GM23338 (cell line): ENCODE measurements at regions not wholly inside any gene's neighbourhood (a gene's known extent, or its start where the extent isn't known, plus 50 kb on each side); places are given as distances from the start of the nearest gene placed in this dataset.

Experiments used
- ATAC-seq: fragments of 200-7000 bp; cut with Tn5 transposase; 3 replicates; pipeline ENCODE4 v1.9.1; 2020
- DNase-seq: peaks from one replicate; pipeline ENCODE4 v3.0.0-alpha.2; 2015; ENCODE audit warnings: low spot score
- H2AFZ ChIP-seq: fragments of 200-600 bp; sonication (generic); 2 replicates; pipeline ENCODE4 v1.8.0; 2016; ENCODE audit warnings: antibody characterized with exemption, mild to moderate bottlenecking, moderate library complexity
- H3F3A ChIP-seq: fragments of 200-600 bp; sonication (generic); replicated peaks from 2 replicates; pipeline ENCODE4 v1.8.0; 2017; ENCODE audit warnings: antibody characterized with exemption, mixed run types, low read depth
- H3K27ac ChIP-seq: fragments of 200-600 bp; sonication (generic); 2 replicates; pipeline ENCODE4 v1.6.1; 2016; ENCODE audit warnings: low read depth
- H3K27me3 ChIP-seq: fragments of 200-600 bp; sonication (generic); 2 replicates; pipeline ENCODE4 v1.8.0; 2016; ENCODE audit warnings: mild to moderate bottlenecking, mixed run types, moderate library complexity; ENCODE audit not compliant: insufficient read depth
- H3K36me3 ChIP-seq: fragments of 200-600 bp; sonication (generic); 2 replicates; pipeline ENCODE4 v1.8.0; 2016; ENCODE audit warnings: mild to moderate bottlenecking; ENCODE audit not compliant: insufficient read depth
- H3K4me1 ChIP-seq: fragments of 200-600 bp; sonication (generic); 2 replicates; pipeline ENCODE4 v1.8.0; 2016; ENCODE audit warnings: mild to moderate bottlenecking, moderate library complexity; ENCODE audit not compliant: insufficient read depth
- H3K4me2 ChIP-seq: fragments of 200-600 bp; sonication (generic); 2 replicates; pipeline ENCODE4 v1.7.1; 2017; ENCODE audit warnings: mixed run types
- H3K4me3 ChIP-seq: fragments of 200-600 bp; sonication (generic); 2 replicates; pipeline ENCODE4 v1.6.1; 2016; ENCODE audit warnings: mixed run types
- H3K79me2 ChIP-seq: fragments of 200-600 bp; sonication (generic); replicated peaks from 2 replicates; pipeline ENCODE4 v1.8.0; 2017; ENCODE audit warnings: mild to moderate bottlenecking; ENCODE audit not compliant: insufficient read depth
- H3K9me2 ChIP-seq: fragments of 200-600 bp; sonication (generic); 2 replicates; pipeline ENCODE4 v1.8.0; 2017; ENCODE audit not compliant: insufficient read depth
- H4K20me1 ChIP-seq: fragments of 200-600 bp; sonication (generic); replicated peaks from 2 replicates; pipeline ENCODE4 v1.8.0; 2017; ENCODE audit warnings: mild to moderate bottlenecking; ENCODE audit not compliant: insufficient read depth
- H3K27ac Mint-ChIP-seq: 2 replicates; pipeline ENCODE4 v1.8.0; 2020; ENCODE audit warnings: inconsistent platforms, mild to moderate bottlenecking, moderate library complexity, mixed read lengths
- H3K27me3 Mint-ChIP-seq: 3 replicates; pipeline ENCODE4 v1.8.0; 2022; ENCODE audit warnings: low read depth, mild to moderate bottlenecking, moderate library complexity, mixed read lengths, inconsistent platforms; ENCODE audit not compliant: insufficient read depth, poor library complexity
- H3K36me3 Mint-ChIP-seq: 3 replicates; pipeline ENCODE4 v1.8.0; 2021; ENCODE audit warnings: low read depth, mild to moderate bottlenecking, inconsistent platforms, moderate library complexity, mixed read lengths
- H3K4me1 Mint-ChIP-seq: 3 replicates; pipeline ENCODE4 v1.8.0; 2020; ENCODE audit warnings: mild to moderate bottlenecking, inconsistent platforms, mixed read lengths
- H3K4me3 Mint-ChIP-seq: 3 replicates; pipeline ENCODE4 v1.8.0; 2021; ENCODE audit warnings: moderate library complexity, mild to moderate bottlenecking, inconsistent platforms, mixed read lengths
- H3K9me3 Mint-ChIP-seq: 3 replicates; pipeline ENCODE4 v1.8.0; 2020; ENCODE audit warnings: moderate library complexity, mild to moderate bottlenecking, inconsistent platforms, mixed read lengths
- CREB1 ChIP-seq: fragments of 250-450 bp; sonication (Bioruptor Pico); IDR thresholded peaks from 2 replicates; pipeline ENCODE4 v1.5.0; 2020; ENCODE audit warnings: low read depth, mild to moderate bottlenecking, moderate library complexity
- EZH2 ChIP-seq: fragments of 200-600 bp; sonication (generic); IDR thresholded peaks from one replicate; pipeline ENCODE4 v1.8.0; 2017; ENCODE audit warnings: antibody characterized with exemption, mild to moderate bottlenecking, low read depth; ENCODE audit not compliant: unreplicated experiment
- EZH2phosphoT487 ChIP-seq: fragments of 200-600 bp; sonication (generic); IDR thresholded peaks from one replicate; pipeline ENCODE4 v1.8.1; 2018; ENCODE audit warnings: antibody characterized with exemption; ENCODE audit not compliant: unreplicated experiment
- JUNB ChIP-seq: IDR thresholded peaks from one replicate; pipeline ENCODE4 v1.6.1; 2016; ENCODE audit warnings: antibody characterized with exemption; ENCODE audit not compliant: unreplicated experiment
- NANOG ChIP-seq: IDR thresholded peaks from 2 replicates; pipeline ENCODE4 v1.6.1; 2016; ENCODE audit warnings: antibody characterized with exemption, borderline replicate concordance
- POLR2AphosphoS5 ChIP-seq: IDR thresholded peaks from 2 replicates; pipeline ENCODE4 v1.6.1; 2016; ENCODE audit warnings: antibody characterized with exemption, low read depth
- STAT1 ChIP-seq: IDR thresholded peaks from one replicate; pipeline ENCODE4 v1.6.1; 2016; ENCODE audit warnings: antibody characterized with exemption; ENCODE audit not compliant: unreplicated experiment
- ZNF114 ChIP-seq: fragments of 250-450 bp; sonication (Bioruptor Pico); IDR thresholded peaks from 2 replicates; pipeline ENCODE4 v1.5.0; 2020; ENCODE audit warnings: mild to moderate bottlenecking, moderate library complexity
- ZNF331 ChIP-seq: fragments of 250-450 bp; sonication (Bioruptor Pico); IDR thresholded peaks from 2 replicates; pipeline ENCODE4 v1.5.0; 2020; ENCODE audit warnings: low read depth, mild to moderate bottlenecking, moderate library complexity
- TF ChIP-seq, protein P1 (sequence below): IDR thresholded peaks from one replicate; pipeline ENCODE4 v1.6.1; 2018; ENCODE audit warnings: antibody characterized with exemption; ENCODE audit not compliant: unreplicated experiment
- TF ChIP-seq, protein P2 (sequence below): IDR thresholded peaks from 2 replicates; pipeline ENCODE4 v1.6.1; 2016; ENCODE audit warnings: antibody characterized with exemption
- TF ChIP-seq, protein P3 (sequence below): fragments of 250-450 bp; sonication (Bioruptor Pico); IDR thresholded peaks from 2 replicates; pipeline ENCODE4 v1.5.0; 2020; ENCODE audit warnings: mild to moderate bottlenecking, moderate library complexity
- TF ChIP-seq, protein P4 (sequence below), 2 experiments: fragments of 200-600 bp in 1 of 2; sonication (generic) in 1 of 2; conservative IDR thresholded peaks; 2 replicates each; pipeline versions ENCODE4 v1.5.1 to v1.6.1; 2016 to 2017; ENCODE audit warnings: antibody characterized with exemption in 2 of 2, low read depth in 2 of 2, mild to moderate bottlenecking in 2 of 2, moderate library complexity in 1 of 2

DNA sequence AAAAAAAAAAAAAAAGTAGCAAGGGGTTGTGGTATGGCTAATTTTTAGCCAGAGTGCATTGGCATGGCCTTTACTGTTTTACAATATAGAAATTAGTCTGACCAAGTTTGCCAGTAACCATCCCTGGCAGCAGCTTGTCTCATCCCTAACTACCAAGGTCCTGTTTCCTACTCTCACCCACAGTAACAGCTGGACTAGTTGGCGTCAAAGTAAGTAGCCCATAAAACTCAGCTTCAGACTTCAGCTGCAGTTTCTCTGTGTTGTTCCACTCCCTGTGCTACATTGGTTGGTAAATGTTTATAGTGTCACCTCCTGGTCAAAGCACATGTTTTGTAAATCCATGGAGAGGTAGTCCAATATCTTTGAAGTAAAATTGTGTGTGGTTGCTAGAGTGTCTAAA lies 691.3 kb downstream of the ZPLD1 start:
- no peaks in the 10 kb centered on the region for H3K4me1 Mint-ChIP-seq
- Histone ChIP-seq H3K4me1 (no peaks in the 10 kb centered on the region), H3K27me3 (no peaks in the 10 kb centered on the region), H3K27ac (no peak overlapping the region), H3K79me2 (no peaks in the 10 kb centered on the region), H3K4me3 (no peak overlapping the region), H3F3A (no peaks in the 10 kb centered on the region), H2AFZ (peak overlapping the region; percentile 35; the same call in 1 of the 2 replicates), H3K36me3 (no peaks in the 10 kb centered on the region), H4K20me1 (no peaks in the 10 kb centered on the region), H3K9me2 (no peaks in the 10 kb centered on the region), H3K4me2 (no peak overlapping the region)
- H3K4me3 Mint-ChIP-seq: no peak overlapping the region
- no peak overlapping the region for H3K27ac Mint-ChIP-seq
- H3K9me3 Mint-ChIP-seq: no peaks in the 10 kb centered on the region
- TF ChIP-seq, protein P1, sequence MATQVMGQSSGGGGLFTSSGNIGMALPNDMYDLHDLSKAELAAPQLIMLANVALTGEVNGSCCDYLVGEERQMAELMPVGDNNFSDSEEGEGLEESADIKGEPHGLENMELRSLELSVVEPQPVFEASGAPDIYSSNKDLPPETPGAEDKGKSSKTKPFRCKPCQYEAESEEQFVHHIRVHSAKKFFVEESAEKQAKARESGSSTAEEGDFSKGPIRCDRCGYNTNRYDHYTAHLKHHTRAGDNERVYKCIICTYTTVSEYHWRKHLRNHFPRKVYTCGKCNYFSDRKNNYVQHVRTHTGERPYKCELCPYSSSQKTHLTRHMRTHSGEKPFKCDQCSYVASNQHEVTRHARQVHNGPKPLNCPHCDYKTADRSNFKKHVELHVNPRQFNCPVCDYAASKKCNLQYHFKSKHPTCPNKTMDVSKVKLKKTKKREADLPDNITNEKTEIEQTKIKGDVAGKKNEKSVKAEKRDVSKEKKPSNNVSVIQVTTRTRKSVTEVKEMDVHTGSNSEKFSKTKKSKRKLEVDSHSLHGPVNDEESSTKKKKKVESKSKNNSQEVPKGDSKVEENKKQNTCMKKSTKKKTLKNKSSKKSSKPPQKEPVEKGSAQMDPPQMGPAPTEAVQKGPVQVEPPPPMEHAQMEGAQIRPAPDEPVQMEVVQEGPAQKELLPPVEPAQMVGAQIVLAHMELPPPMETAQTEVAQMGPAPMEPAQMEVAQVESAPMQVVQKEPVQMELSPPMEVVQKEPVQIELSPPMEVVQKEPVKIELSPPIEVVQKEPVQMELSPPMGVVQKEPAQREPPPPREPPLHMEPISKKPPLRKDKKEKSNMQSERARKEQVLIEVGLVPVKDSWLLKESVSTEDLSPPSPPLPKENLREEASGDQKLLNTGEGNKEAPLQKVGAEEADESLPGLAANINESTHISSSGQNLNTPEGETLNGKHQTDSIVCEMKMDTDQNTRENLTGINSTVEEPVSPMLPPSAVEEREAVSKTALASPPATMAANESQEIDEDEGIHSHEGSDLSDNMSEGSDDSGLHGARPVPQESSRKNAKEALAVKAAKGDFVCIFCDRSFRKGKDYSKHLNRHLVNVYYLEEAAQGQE: no peak
- TF ChIP-seq, protein P2, sequence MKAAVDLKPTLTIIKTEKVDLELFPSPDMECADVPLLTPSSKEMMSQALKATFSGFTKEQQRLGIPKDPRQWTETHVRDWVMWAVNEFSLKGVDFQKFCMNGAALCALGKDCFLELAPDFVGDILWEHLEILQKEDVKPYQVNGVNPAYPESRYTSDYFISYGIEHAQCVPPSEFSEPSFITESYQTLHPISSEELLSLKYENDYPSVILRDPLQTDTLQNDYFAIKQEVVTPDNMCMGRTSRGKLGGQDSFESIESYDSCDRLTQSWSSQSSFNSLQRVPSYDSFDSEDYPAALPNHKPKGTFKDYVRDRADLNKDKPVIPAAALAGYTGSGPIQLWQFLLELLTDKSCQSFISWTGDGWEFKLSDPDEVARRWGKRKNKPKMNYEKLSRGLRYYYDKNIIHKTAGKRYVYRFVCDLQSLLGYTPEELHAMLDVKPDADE: no peak
- TF ChIP-seq ZNF331 (CRISPR knock-in tag) (no peak), CREB1 (no peak), STAT1 (no peak), NANOG (no peak), JUNB (no peak), EZH2phosphoT487 (no peak), POLR2AphosphoS5 (no peak), EZH2 (no peak), ZNF114 (CRISPR knock-in tag) (no peak)
- TF ChIP-seq, protein P3, sequence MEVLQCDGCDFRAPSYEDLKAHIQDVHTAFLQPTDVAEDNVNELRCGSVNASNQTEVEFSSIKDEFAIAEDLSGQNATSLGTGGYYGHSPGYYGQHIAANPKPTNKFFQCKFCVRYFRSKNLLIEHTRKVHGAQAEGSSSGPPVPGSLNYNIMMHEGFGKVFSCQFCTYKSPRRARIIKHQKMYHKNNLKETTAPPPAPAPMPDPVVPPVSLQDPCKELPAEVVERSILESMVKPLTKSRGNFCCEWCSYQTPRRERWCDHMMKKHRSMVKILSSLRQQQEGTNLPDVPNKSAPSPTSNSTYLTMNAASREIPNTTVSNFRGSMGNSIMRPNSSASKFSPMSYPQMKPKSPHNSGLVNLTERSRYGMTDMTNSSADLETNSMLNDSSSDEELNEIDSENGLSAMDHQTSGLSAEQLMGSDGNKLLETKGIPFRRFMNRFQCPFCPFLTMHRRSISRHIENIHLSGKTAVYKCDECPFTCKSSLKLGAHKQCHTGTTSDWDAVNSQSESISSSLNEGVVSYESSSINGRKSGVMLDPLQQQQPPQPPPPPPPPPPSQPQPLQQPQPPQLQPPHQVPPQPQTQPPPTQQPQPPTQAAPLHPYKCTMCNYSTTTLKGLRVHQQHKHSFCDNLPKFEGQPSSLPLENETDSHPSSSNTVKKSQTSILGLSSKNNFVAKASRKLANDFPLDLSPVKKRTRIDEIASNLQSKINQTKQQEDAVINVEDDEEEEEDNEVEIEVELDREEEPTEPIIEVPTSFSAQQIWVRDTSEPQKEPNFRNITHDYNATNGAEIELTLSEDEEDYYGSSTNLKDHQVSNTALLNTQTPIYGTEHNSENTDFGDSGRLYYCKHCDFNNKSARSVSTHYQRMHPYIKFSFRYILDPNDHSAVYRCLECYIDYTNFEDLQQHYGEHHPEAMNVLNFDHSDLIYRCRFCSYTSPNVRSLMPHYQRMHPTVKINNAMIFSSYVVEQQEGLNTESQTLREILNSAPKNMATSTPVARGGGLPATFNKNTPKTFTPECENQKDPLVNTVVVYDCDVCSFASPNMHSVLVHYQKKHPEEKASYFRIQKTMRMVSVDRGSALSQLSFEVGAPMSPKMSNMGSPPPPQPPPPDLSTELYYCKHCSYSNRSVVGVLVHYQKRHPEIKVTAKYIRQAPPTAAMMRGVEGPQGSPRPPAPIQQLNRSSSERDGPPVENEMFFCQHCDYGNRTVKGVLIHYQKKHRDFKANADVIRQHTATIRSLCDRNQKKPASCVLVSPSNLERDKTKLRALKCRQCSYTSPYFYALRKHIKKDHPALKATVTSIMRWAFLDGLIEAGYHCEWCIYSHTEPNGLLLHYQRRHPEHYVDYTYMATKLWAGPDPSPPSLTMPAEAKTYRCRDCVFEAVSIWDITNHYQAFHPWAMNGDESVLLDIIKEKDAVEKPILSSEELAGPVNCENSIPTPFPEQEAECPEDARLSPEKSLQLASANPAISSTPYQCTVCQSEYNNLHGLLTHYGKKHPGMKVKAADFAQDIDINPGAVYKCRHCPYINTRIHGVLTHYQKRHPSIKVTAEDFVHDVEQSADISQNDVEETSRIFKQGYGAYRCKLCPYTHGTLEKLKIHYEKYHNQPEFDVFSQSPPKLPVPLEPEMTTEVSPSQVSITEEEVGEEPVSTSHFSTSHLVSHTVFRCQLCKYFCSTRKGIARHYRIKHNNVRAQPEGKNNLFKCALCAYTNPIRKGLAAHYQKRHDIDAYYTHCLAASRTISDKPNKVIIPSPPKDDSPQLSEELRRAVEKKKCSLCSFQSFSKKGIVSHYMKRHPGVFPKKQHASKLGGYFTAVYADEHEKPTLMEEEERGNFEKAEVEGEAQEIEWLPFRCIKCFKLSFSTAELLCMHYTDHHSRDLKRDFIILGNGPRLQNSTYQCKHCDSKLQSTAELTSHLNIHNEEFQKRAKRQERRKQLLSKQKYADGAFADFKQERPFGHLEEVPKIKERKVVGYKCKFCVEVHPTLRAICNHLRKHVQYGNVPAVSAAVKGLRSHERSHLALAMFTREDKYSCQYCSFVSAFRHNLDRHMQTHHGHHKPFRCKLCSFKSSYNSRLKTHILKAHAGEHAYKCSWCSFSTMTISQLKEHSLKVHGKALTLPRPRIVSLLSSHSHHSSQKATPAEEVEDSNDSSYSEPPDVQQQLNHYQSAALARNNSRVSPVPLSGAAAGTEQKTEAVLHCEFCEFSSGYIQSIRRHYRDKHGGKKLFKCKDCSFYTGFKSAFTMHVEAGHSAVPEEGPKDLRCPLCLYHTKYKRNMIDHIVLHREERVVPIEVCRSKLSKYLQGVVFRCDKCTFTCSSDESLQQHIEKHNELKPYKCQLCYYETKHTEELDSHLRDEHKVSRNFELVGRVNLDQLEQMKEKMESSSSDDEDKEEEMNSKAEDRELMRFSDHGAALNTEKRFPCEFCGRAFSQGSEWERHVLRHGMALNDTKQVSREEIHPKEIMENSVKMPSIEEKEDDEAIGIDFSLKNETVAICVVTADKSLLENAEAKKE (CRISPR knock-in tag): no peak
- TF ChIP-seq, protein P4, sequence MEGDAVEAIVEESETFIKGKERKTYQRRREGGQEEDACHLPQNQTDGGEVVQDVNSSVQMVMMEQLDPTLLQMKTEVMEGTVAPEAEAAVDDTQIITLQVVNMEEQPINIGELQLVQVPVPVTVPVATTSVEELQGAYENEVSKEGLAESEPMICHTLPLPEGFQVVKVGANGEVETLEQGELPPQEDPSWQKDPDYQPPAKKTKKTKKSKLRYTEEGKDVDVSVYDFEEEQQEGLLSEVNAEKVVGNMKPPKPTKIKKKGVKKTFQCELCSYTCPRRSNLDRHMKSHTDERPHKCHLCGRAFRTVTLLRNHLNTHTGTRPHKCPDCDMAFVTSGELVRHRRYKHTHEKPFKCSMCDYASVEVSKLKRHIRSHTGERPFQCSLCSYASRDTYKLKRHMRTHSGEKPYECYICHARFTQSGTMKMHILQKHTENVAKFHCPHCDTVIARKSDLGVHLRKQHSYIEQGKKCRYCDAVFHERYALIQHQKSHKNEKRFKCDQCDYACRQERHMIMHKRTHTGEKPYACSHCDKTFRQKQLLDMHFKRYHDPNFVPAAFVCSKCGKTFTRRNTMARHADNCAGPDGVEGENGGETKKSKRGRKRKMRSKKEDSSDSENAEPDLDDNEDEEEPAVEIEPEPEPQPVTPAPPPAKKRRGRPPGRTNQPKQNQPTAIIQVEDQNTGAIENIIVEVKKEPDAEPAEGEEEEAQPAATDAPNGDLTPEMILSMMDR (conservative IDR thresholded peaks at IDR 0.05; ENCODE audit: low read depth in 2 of 2): no peak; a peak in 1 of 4 replicates
- no peaks in the 10 kb centered on the region for H3K36me3 Mint-ChIP-seq
- no peaks in the 10 kb centered on the region for H3K27me3 Mint-ChIP-seq
- ATAC-seq (no peak), DNase-seq (no peak)
